A673 (cell line): ENCODE measurements at regions not wholly inside any gene's neighbourhood (a gene's known extent, or its start where the extent isn't known, plus 50 kb on each side); places are given as distances from the start of the nearest gene placed in this dataset.

Experiments
- BruUV-seq: library from RNA; stranded (reverse); fragments of 400-500 nt; replicated peaks from 2 replicates; lab custom pipeline; 2021; lab: Mats Ljungman, UMichigan
- CTCF ChIA-PET: fragments of 300-600 bp; sonication (Branson Sonifier 250); formaldehyde crosslinking; loops from one replicate; lab custom pipeline; 2022; ENCODE audit warnings: antibody characterized with exemption; lab: Charles Lee
- POLR2A ChIA-PET: fragments of 300-600 bp; sonication (Branson Sonifier 250); formaldehyde crosslinking; loops from one replicate; lab custom pipeline; 2022; ENCODE audit warnings: antibody characterized with exemption; ENCODE audit not compliant: low non-redundant PET; lab: Charles Lee
- DNase-seq: peaks from one replicate; pipeline ENCODE4 v3.0.0-alpha.2; 2015; ENCODE audit warnings: low spot score
- H3K27ac ChIP-seq: fragments of 200-600 bp; sonication (generic); 2 replicates; pipeline ENCODE4 v1.5.1; 2016; ENCODE audit warnings: mixed run types, low read depth, mild to moderate bottlenecking, mixed read lengths, antibody characterized with exemption, low read length; ENCODE audit not compliant: poor library complexity, severe bottlenecking
- H3K27me3 ChIP-seq: fragments of 200-600 bp; sonication (generic); replicated peaks from 2 replicates; pipeline ENCODE4 v1.6.1; 2017; ENCODE audit warnings: mixed run types, low read depth, mild to moderate bottlenecking, mixed read lengths, antibody characterized with exemption, low read length; ENCODE audit not compliant: insufficient read depth, poor library complexity
- H3K36me3 ChIP-seq: fragments of 200-600 bp; sonication (generic); 2 replicates; pipeline ENCODE4 v1.6.1; 2016; ENCODE audit warnings: mixed run types, mild to moderate bottlenecking, mixed read lengths, antibody characterized with exemption, low read length; ENCODE audit not compliant: insufficient read depth, poor library complexity, severe bottlenecking
- H3K4me1 ChIP-seq: fragments of 200-600 bp; sonication (generic); 2 replicates; pipeline ENCODE4 v1.6.1; 2017; ENCODE audit warnings: mixed run types, mild to moderate bottlenecking, mixed read lengths, antibody characterized with exemption, low read length; ENCODE audit not compliant: insufficient read depth, poor library complexity, severe bottlenecking
- H3K4me3 ChIP-seq: fragments of 200-600 bp; sonication (generic); 2 replicates; pipeline ENCODE4 v1.5.1; 2016; ENCODE audit warnings: low read depth, mixed run types, mild to moderate bottlenecking, mixed read lengths, low read length; ENCODE audit not compliant: poor library complexity, severe bottlenecking
- H3K9me3 ChIP-seq: fragments of 200-600 bp; sonication (generic); 2 replicates; pipeline ENCODE4 v1.6.1; 2016; ENCODE audit warnings: mixed run types, low read depth, mild to moderate bottlenecking, mixed read lengths, antibody characterized with exemption, low read length; ENCODE audit not compliant: poor library complexity, severe bottlenecking
- EZH2 ChIP-seq: fragments of 200-600 bp; sonication (generic); IDR thresholded peaks from 2 replicates; pipeline ENCODE4 v1.6.1; 2017; ENCODE audit warnings: borderline replicate concordance, low read depth, mild to moderate bottlenecking, mixed read lengths, antibody characterized with exemption, low read length; ENCODE audit not compliant: poor library complexity, severe bottlenecking
- intact Hi-C: fragments of 100-400 bp; cut with micrococcal nuclease; formaldehyde crosslinking; loops from one replicate; pipeline ENCODE4 v1.10.0; 2022; ENCODE audit not compliant: unreplicated experiment
- TF ChIP-seq, protein P1 (sequence below): fragments of 300-800, 200-600 bp; sonication (generic); conservative IDR thresholded peaks from 2 replicates; pipeline ENCODE4 v1.5.1; 2017; ENCODE audit warnings: low read depth, mild to moderate bottlenecking, antibody characterized with exemption, low read length, moderate library complexity, mixed read lengths

- no peaks in the 10 kb centered on the region for H3K36me3 ChIP-seq
- no peak for DNase-seq
- CTCF ChIA-PET, result no interaction called here
- BruUV-seq, result no TSS peak
- POLR2A ChIA-PET, result no interaction called here
- no peaks in the 10 kb centered on the region for H3K4me1 ChIP-seq
- intact Hi-C loops, result no loop called here
- H3K27ac ChIP-seq, result no peak overlapping the region
- TF ChIP-seq EZH2, result no peak
- TF ChIP-seq, protein P1, sequence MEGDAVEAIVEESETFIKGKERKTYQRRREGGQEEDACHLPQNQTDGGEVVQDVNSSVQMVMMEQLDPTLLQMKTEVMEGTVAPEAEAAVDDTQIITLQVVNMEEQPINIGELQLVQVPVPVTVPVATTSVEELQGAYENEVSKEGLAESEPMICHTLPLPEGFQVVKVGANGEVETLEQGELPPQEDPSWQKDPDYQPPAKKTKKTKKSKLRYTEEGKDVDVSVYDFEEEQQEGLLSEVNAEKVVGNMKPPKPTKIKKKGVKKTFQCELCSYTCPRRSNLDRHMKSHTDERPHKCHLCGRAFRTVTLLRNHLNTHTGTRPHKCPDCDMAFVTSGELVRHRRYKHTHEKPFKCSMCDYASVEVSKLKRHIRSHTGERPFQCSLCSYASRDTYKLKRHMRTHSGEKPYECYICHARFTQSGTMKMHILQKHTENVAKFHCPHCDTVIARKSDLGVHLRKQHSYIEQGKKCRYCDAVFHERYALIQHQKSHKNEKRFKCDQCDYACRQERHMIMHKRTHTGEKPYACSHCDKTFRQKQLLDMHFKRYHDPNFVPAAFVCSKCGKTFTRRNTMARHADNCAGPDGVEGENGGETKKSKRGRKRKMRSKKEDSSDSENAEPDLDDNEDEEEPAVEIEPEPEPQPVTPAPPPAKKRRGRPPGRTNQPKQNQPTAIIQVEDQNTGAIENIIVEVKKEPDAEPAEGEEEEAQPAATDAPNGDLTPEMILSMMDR, result no peak
- no peaks in the 10 kb centered on the region for H3K9me3 ChIP-seq
- no peaks in the 10 kb centered on the region for H3K27me3 ChIP-seq
- H3K4me3 ChIP-seq, result no peak overlapping the region
Measured at GRCh38 chr11:119891055-119891768, 162.2 kb upstream of the NECTIN1 start.

- no peaks in the 10 kb centered on the region for H3K4me1 ChIP-seq
- no peaks in the 10 kb centered on the region for H3K9me3 ChIP-seq
- H3K27ac ChIP-seq, result no peak overlapping the region
- intact Hi-C loops, result no loop called here
- no peaks in the 10 kb centered on the region for H3K36me3 ChIP-seq
- no peak for TF ChIP-seq EZH2
- TF ChIP-seq, protein P1, result no peak
- DNase-seq, result no peak
- ChIA-PET POLR2A (no interaction called here), CTCF (no interaction called here)
- H3K4me3 ChIP-seq, result no peak overlapping the region
- H3K27me3 ChIP-seq, result peaks cover 2% of the 10 kb centered on the region
- no TSS peak for BruUV-seq
Measured at GRCh38 chr11:119890466-119890865, 161.5 kb upstream of the NECTIN1 start.

- Histone ChIP-seq H3K27ac (no peak overlapping the region), H3K36me3 (no peaks in the 10 kb centered on the region), H3K9me3 (no peaks in the 10 kb centered on the region), H3K4me1 (no peaks in the 10 kb centered on the region), H3K27me3 (peaks cover 8% of the 10 kb centered on the region), H3K4me3 (no peak overlapping the region)
- no peak for DNase-seq
- TF ChIP-seq, protein P1, result no peak
- no peak for TF ChIP-seq EZH2
- POLR2A ChIA-PET, result no interaction called here
- intact Hi-C loops, result no loop called here
- CTCF ChIA-PET, result no interaction called here
- no TSS peak for BruUV-seq
Measured at GRCh38 chr11:119889728-119890280, 160.8 kb upstream of the NECTIN1 start.
